Loucy (cell line): ENCODE measurements at regions not wholly inside any gene's neighbourhood (a gene's known extent, or its start where the extent isn't known, plus 50 kb on each side); places are given as distances from the start of the nearest gene placed in this dataset.

ENCODE experiments used
- EZH2phosphoT487 ChIP-seq: fragments of 200-600 bp; IDR thresholded peaks from 2 replicates; pipeline ENCODE4 v1.6.1; 2018; ENCODE audit warnings: antibody characterized with exemption, mild to moderate bottlenecking, moderate library complexity, borderline replicate concordance
- TF ChIP-seq, protein P1 (sequence below): fragments of 200-600 bp; sonication (generic); conservative IDR thresholded peaks from 2 replicates; pipeline ENCODE4 v1.5.1; 2014; ENCODE audit warnings: mild to moderate bottlenecking, antibody characterized with exemption, low read length

DNA sequence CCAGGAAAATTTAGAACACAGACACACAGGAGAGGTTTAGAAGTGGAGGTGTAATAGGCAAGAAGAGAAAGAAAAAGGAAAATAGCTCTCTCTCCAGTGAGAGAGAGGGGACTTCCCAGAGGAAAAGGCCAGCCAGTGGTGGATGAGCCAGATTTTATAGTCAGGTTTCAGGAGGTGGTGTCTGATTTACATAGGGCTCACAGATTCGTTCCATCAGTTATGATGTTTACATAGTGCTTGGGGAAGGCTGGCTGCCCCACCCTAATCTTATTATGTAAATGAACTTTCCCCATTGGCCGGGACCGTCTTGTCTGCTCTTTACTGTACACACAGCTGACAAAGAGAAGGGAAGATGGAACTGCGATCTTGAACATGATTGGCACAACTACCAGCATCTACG is 797.3 kb downstream of the PLA2G4A start:
- TF ChIP-seq, protein P1, sequence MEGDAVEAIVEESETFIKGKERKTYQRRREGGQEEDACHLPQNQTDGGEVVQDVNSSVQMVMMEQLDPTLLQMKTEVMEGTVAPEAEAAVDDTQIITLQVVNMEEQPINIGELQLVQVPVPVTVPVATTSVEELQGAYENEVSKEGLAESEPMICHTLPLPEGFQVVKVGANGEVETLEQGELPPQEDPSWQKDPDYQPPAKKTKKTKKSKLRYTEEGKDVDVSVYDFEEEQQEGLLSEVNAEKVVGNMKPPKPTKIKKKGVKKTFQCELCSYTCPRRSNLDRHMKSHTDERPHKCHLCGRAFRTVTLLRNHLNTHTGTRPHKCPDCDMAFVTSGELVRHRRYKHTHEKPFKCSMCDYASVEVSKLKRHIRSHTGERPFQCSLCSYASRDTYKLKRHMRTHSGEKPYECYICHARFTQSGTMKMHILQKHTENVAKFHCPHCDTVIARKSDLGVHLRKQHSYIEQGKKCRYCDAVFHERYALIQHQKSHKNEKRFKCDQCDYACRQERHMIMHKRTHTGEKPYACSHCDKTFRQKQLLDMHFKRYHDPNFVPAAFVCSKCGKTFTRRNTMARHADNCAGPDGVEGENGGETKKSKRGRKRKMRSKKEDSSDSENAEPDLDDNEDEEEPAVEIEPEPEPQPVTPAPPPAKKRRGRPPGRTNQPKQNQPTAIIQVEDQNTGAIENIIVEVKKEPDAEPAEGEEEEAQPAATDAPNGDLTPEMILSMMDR, result no peak
- TF ChIP-seq EZH2phosphoT487, result no peak
